ENCODE measurements at regions not wholly inside any gene's neighbourhood (a gene's known extent, or its start where the extent isn't known, plus 50 kb on each side); places are given as distances from the start of the nearest gene placed in this dataset.

DNA sequence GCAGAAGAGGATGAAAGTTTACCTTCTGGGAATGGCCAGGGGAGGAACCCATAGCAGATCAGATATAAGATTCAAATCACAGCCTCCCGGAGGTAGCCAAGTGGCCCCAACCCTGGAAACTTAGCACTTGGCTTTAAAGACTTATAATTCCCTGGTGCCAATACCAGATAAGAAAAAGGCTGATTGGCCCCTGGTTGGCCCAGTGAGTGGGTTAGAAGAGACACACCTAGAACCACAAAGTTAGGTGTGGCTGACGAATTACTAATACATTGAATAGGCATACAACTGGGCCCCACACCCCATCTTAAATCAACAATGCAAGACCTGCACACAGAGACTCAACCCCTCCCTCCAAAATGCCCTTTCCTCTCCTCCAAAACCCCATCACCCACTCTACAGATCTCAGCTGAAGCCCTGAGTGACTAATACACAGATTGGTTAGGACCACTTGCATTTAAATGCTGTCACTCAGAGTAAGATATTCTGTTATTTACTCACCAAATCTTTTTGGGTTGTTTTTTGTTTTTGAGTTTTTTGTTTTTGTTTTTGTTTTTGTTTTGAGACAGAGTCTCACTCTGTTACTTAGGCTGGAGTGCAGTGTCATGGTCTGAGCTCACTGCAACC, 315.4 kb upstream of the JARID2 start:
- Histone ChIP-seq H3K4me1 (ENCODE audit: control insufficient read depth, extremely low read depth, insufficient read depth, low read length) (no peaks in the 10 kb centered on the region), H3K27ac (ENCODE audit: insufficient read depth, low read length) (no peak overlapping the region), H3K9ac (ENCODE audit: insufficient read depth, low read length) (no peak overlapping the region), H3K9me3 (ENCODE audit: control insufficient read depth, insufficient read depth, low read depth, low read length) (no peaks in the 10 kb centered on the region), H3K79me2 (ENCODE audit: control insufficient read depth, insufficient read depth, low read length) (no peaks in the 10 kb centered on the region), H3K4me3 (replicated peaks in 1 of 4; ENCODE audit: control extremely low read depth in 1 of 4, insufficient read depth in 1 of 4, low read depth in 3 of 4, low read length in 4 of 4) (no peak overlapping the region), H3K4me2 (ENCODE audit: extremely low read depth, insufficient read depth, low read length) (no peak overlapping the region), H3K36me3 (ENCODE audit: control insufficient read depth, insufficient read depth, low read length) (no peaks in the 10 kb centered on the region), H4K20me1 (ENCODE audit: control insufficient read depth, extremely low read depth, insufficient read depth, low read length) (no peaks in the 10 kb centered on the region), H3K27me3 (ENCODE audit: control insufficient read depth, insufficient read depth, low read length) (no peaks in the 10 kb centered on the region), H2AFZ (ENCODE audit: low read length) (no peak overlapping the region)
- no peak for DNase-seq (ENCODE audit: low read depth in 2 of 2)
- no peak for TF ChIP-seq EZH2 (IDR thresholded peaks at IDR 0.05; ENCODE audit: low read length, missing control alignments)
- TF ChIP-seq, protein P1, sequence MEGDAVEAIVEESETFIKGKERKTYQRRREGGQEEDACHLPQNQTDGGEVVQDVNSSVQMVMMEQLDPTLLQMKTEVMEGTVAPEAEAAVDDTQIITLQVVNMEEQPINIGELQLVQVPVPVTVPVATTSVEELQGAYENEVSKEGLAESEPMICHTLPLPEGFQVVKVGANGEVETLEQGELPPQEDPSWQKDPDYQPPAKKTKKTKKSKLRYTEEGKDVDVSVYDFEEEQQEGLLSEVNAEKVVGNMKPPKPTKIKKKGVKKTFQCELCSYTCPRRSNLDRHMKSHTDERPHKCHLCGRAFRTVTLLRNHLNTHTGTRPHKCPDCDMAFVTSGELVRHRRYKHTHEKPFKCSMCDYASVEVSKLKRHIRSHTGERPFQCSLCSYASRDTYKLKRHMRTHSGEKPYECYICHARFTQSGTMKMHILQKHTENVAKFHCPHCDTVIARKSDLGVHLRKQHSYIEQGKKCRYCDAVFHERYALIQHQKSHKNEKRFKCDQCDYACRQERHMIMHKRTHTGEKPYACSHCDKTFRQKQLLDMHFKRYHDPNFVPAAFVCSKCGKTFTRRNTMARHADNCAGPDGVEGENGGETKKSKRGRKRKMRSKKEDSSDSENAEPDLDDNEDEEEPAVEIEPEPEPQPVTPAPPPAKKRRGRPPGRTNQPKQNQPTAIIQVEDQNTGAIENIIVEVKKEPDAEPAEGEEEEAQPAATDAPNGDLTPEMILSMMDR (conservative IDR thresholded peaks at IDR 0.05 in 1 of 2, IDR thresholded peaks at IDR 0.05 in 1 of 2; ENCODE audit: low read depth in 1 of 2, low read length in 2 of 2) = no peak

DNA sequence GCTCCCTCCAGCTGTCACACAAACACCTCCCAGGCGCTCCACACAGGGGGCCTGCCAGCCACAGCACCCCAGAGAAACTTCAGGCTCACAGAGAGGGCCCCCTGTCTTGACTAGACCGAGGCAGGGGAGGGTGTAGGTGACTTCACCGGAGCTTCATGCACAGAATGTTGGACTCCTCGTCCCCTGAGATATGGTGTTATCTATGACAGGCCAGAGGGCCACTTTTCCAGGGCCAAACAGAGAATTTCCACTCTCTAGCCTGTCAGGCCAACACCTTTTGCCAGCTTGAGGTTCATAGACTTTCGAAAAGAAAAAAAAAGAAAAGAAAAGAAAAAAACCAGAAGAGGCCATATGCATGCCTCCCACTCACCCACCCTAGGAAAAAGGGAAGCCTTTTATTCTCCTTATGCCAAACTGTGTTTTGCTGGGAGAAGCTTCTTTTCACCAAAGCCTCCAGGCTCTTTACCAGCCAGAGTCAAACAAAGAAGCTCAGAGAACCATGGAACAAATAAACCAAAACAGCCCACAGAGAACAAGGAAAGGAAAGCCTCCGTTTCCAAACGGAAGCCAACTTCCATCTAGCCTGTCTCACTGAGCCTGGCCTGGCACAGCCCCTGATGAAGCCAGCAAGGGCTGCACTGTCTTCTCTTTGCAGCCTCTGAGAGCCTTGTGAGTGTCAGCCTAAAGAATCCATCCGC, 313.2 kb upstream of the JARID2 start:
- Histone ChIP-seq H3K79me2 (ENCODE audit: control insufficient read depth, insufficient read depth, low read length) (no peaks in the 10 kb centered on the region), H2AFZ (ENCODE audit: low read length) (no peak overlapping the region), H3K9me3 (ENCODE audit: control insufficient read depth, insufficient read depth, low read depth, low read length) (no peaks in the 10 kb centered on the region), H3K4me2 (ENCODE audit: extremely low read depth, insufficient read depth, low read length) (no peak overlapping the region), H3K4me3 (replicated peaks in 1 of 4; ENCODE audit: control extremely low read depth in 1 of 4, insufficient read depth in 1 of 4, low read depth in 3 of 4, low read length in 4 of 4) (no peak overlapping the region), H3K9ac (ENCODE audit: insufficient read depth, low read length) (no peak overlapping the region), H3K27ac (ENCODE audit: insufficient read depth, low read length) (no peak overlapping the region), H3K27me3 (ENCODE audit: control insufficient read depth, insufficient read depth, low read length) (no peaks in the 10 kb centered on the region), H3K36me3 (ENCODE audit: control insufficient read depth, insufficient read depth, low read length) (no peaks in the 10 kb centered on the region), H3K4me1 (ENCODE audit: control insufficient read depth, extremely low read depth, insufficient read depth, low read length) (no peaks in the 10 kb centered on the region), H4K20me1 (ENCODE audit: control insufficient read depth, extremely low read depth, insufficient read depth, low read length) (no peaks in the 10 kb centered on the region)
- TF ChIP-seq, protein P1 (conservative IDR thresholded peaks at IDR 0.05 in 1 of 2, IDR thresholded peaks at IDR 0.05 in 1 of 2; ENCODE audit: low read depth in 1 of 2, low read length in 2 of 2) = no peak
- no peak for TF ChIP-seq EZH2 (IDR thresholded peaks at IDR 0.05; ENCODE audit: low read length, missing control alignments)
- no peak for DNase-seq (ENCODE audit: low read depth in 2 of 2)

DNA sequence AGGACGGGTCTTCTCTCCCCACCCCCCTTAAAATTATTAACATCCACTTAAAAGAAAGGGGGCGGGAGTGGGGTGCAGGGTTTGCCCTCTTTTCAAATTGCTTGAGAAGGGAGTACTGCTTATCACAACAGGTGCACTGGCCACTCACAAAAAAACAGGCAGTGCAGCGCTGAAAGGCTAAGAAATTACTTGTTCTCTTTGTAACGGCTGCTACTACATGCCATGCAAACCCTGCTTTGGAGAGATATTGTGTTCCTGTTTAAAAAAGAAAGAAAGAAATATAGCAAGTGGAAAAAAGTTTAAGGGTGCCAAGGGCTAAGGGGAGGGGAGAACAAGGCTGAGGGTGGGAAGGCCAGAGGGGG, 312.7 kb upstream of the JARID2 start:
- no peaks in the 10 kb centered on the region for H3K4me1 ChIP-seq (ENCODE audit: control insufficient read depth, extremely low read depth, insufficient read depth, low read length)
- TF ChIP-seq, protein P1 (conservative IDR thresholded peaks at IDR 0.05 in 1 of 2, IDR thresholded peaks at IDR 0.05 in 1 of 2; ENCODE audit: low read depth in 1 of 2, low read length in 2 of 2) = no peak
- no peak for TF ChIP-seq EZH2 (IDR thresholded peaks at IDR 0.05; ENCODE audit: low read length, missing control alignments)
- no peak overlapping the region for H3K4me2 ChIP-seq (ENCODE audit: extremely low read depth, insufficient read depth, low read length)
- H3K27me3 ChIP-seq (ENCODE audit: control insufficient read depth, insufficient read depth, low read length) = no peaks in the 10 kb centered on the region
- H3K9me3 ChIP-seq (ENCODE audit: control insufficient read depth, insufficient read depth, low read depth, low read length) = no peaks in the 10 kb centered on the region
- H3K9ac ChIP-seq (ENCODE audit: insufficient read depth, low read length) = no peak overlapping the region
- H3K36me3 ChIP-seq (ENCODE audit: control insufficient read depth, insufficient read depth, low read length) = no peaks in the 10 kb centered on the region
- no peak overlapping the region for H3K27ac ChIP-seq (ENCODE audit: insufficient read depth, low read length)
- H2AFZ ChIP-seq (ENCODE audit: low read length) = no peak overlapping the region
- H3K79me2 ChIP-seq (ENCODE audit: control insufficient read depth, insufficient read depth, low read length) = no peaks in the 10 kb centered on the region
- no peaks in the 10 kb centered on the region for H4K20me1 ChIP-seq (ENCODE audit: control insufficient read depth, extremely low read depth, insufficient read depth, low read length)
- no peak overlapping the region for H3K4me3 ChIP-seq (replicated peaks in 1 of 4; ENCODE audit: control extremely low read depth in 1 of 4, insufficient read depth in 1 of 4, low read depth in 3 of 4, low read length in 4 of 4)
- DNase-seq (ENCODE audit: low read depth in 2 of 2) = no peak
